Endodermal cell (in vitro differentiated cells): ENCODE measurements at regions not wholly inside any gene's neighbourhood (a gene's known extent, or its start where the extent isn't known, plus 50 kb on each side); places are given as distances from the start of the nearest gene placed in this dataset.
"Not testable (repeated sequence)": the region's sequence is repeated elsewhere in the genome, so short reads cannot be mapped to it uniquely, and the experiment has no call there.

Source experiments
- DNase-seq: peaks from one replicate; pipeline ENCODE4 v3.0.0-alpha.2; 2017
- H3K27ac ChIP-seq: 2 replicates; pipeline ENCODE4 v1.5.1; 2013; ENCODE audit warnings: mild to moderate bottlenecking, low read depth, low read length, moderate library complexity
- H3K27me3 ChIP-seq: 2 replicates; pipeline ENCODE4 v1.6.1; 2013; ENCODE audit warnings: mild to moderate bottlenecking, low read length, moderate library complexity; ENCODE audit not compliant: insufficient read depth, control insufficient read depth, poor library complexity, severe bottlenecking
- H3K36me3 ChIP-seq: 2 replicates; pipeline ENCODE4 v1.7.0; 2013; ENCODE audit warnings: mild to moderate bottlenecking, low read length, moderate library complexity; ENCODE audit not compliant: control insufficient read depth, insufficient read depth
- H3K4me1 ChIP-seq: one replicate; pipeline ENCODE4 v1.7.0; 2013; ENCODE audit warnings: low read length; ENCODE audit not compliant: control insufficient read depth, insufficient read depth
- H3K4me3 ChIP-seq: 2 replicates; pipeline ENCODE4 v1.5.1; 2013; ENCODE audit warnings: mild to moderate bottlenecking, low read length, moderate library complexity
- H3K9ac ChIP-seq: 2 replicates; pipeline ENCODE4 v1.6.1; 2013; ENCODE audit warnings: mild to moderate bottlenecking, low read length, moderate library complexity; ENCODE audit not compliant: poor library complexity, severe bottlenecking; ENCODE audit errors: extremely low read depth
- H3K9me3 ChIP-seq: 2 replicates; pipeline ENCODE4 v1.6.1; 2013; ENCODE audit warnings: mild to moderate bottlenecking, low read length, moderate library complexity; ENCODE audit not compliant: control insufficient read depth
- H3K27ac Mint-ChIP-seq: 2 replicates; pipeline ENCODE4 v1.8.0; 2020; ENCODE audit warnings: mixed read lengths
- H3K27me3 Mint-ChIP-seq: 2 replicates; pipeline ENCODE4 v1.8.0; 2021; ENCODE audit warnings: mild to moderate bottlenecking, mixed read lengths; ENCODE audit not compliant: insufficient read depth
- H3K36me3 Mint-ChIP-seq: 2 replicates; pipeline ENCODE4 v1.8.0; 2020; ENCODE audit warnings: low read depth, mixed read lengths
- H3K4me1 Mint-ChIP-seq: 2 replicates; pipeline ENCODE4 v1.8.0; 2020; ENCODE audit warnings: mixed read lengths
- H3K4me3 Mint-ChIP-seq: 2 replicates; pipeline ENCODE4 v1.8.0; 2020; ENCODE audit warnings: mild to moderate bottlenecking, moderate library complexity, mixed read lengths
- H3K9me3 Mint-ChIP-seq: 2 replicates; pipeline ENCODE4 v1.8.0; 2020; ENCODE audit warnings: mild to moderate bottlenecking, mixed read lengths
- WGBS, 2 experiments: methylation state at CpG; one replicate each; pipeline versions ENCODE4 v1.1.5 to v1.1.7; 2013; ENCODE audit warnings: missing lambda C conversion rate in 2 of 2, mixed read lengths in 1 of 2; ENCODE audit not compliant: insufficient coverage in 1 of 2, insufficient read length in 1 of 2; 5-methylcytosine and 5-hydroxymethylcytosine counted together
- TF ChIP-seq, protein P1 (sequence below): fragments of 200-600 bp; sonication (generic); conservative IDR thresholded peaks from 2 replicates; pipeline ENCODE4 v1.5.0; 2021; ENCODE audit warnings: antibody characterized with exemption, mild to moderate bottlenecking

DNA sequence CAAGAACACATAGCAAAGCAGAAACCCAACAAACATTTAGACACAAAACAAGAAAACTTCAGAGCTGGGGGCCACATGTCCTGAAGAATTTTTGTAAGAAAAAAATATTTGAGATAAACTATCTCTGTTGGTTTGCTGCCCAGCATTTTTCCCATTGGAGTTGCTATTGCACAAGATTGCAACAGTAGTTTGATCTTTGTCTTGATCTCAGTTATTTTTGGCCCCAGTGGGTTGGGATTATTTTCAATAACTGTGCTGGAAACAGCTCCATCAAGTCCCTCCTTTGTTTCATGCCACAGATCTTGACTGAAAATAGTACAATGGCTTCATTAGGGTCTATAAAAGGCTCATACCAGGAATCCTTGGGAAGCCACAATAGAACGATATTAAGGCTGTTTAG, 103.8 kb upstream of the RAI2 start:
- no peak overlapping the region for H3K9ac ChIP-seq
- WGBS, 2 experiments, result 96% methylated on average over 1 of the region's 1 CpG; no CpG with 5 or more reads in 1 of the 2 experiments
- no peak overlapping the region for H3K4me3 ChIP-seq
- Mint-ChIP-seq H3K27me3 (no peaks in the 10 kb centered on the region), H3K4me3 (no peak overlapping the region), H3K36me3 (peaks cover 3% of the 10 kb centered on the region), H3K4me1 (peaks cover 16% of the 10 kb centered on the region), H3K9me3 (peaks cover 48% of the 10 kb centered on the region), H3K27ac (no peak overlapping the region)
- no peaks in the 10 kb centered on the region for H3K27me3 ChIP-seq
- TF ChIP-seq, protein P1, sequence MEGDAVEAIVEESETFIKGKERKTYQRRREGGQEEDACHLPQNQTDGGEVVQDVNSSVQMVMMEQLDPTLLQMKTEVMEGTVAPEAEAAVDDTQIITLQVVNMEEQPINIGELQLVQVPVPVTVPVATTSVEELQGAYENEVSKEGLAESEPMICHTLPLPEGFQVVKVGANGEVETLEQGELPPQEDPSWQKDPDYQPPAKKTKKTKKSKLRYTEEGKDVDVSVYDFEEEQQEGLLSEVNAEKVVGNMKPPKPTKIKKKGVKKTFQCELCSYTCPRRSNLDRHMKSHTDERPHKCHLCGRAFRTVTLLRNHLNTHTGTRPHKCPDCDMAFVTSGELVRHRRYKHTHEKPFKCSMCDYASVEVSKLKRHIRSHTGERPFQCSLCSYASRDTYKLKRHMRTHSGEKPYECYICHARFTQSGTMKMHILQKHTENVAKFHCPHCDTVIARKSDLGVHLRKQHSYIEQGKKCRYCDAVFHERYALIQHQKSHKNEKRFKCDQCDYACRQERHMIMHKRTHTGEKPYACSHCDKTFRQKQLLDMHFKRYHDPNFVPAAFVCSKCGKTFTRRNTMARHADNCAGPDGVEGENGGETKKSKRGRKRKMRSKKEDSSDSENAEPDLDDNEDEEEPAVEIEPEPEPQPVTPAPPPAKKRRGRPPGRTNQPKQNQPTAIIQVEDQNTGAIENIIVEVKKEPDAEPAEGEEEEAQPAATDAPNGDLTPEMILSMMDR, result no peak
- peaks cover 4% of the 10 kb centered on the region for H3K4me1 ChIP-seq
- no peak for DNase-seq
- H3K9me3 ChIP-seq, result no peaks in the 10 kb centered on the region
- no peaks in the 10 kb centered on the region for H3K36me3 ChIP-seq
- H3K27ac ChIP-seq, result no peak overlapping the region

DNA sequence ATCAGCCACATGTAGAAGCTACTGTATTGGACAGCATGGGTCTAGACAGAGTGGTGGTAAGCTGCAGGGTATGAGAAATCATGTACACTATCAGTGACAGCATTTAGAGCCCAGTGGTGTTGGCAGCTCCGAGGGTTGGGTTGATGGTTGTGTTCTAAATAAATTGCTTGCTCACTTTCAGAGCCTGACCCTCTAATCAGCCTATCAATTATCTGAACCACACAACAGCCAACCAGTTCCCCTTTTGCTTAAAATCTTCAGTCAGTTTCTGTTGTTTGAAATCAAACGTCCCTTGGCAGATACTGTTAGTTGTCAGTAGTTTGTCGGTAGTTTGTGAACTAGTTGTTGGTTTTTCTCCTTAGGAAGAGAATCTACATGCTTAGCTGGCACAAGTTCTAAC, 99.8 kb upstream of the RAI2 start:
- 98% methylated on average over 2 of the region's 3 CpGs; no CpG with 5 or more reads in 1 of the 2 experiments for WGBS, 2 experiments
- Histone ChIP-seq H3K36me3 (no peaks in the 10 kb centered on the region), H3K27ac (no peak overlapping the region), H3K4me3 (no peak overlapping the region), H3K4me1 (no peaks in the 10 kb centered on the region), H3K9ac (no peak overlapping the region), H3K9me3 (no peaks in the 10 kb centered on the region), H3K27me3 (no peaks in the 10 kb centered on the region)
- no peaks in the 10 kb centered on the region for H3K4me1 Mint-ChIP-seq
- no peak for DNase-seq
- peaks cover 33% of the 10 kb centered on the region for H3K9me3 Mint-ChIP-seq
- no peaks in the 10 kb centered on the region for H3K27me3 Mint-ChIP-seq
- H3K27ac Mint-ChIP-seq, result no peak overlapping the region
- peaks cover 3% of the 10 kb centered on the region for H3K36me3 Mint-ChIP-seq
- H3K4me3 Mint-ChIP-seq, result no peak overlapping the region
- TF ChIP-seq, protein P1, result no peak

GRCh38 chrX:17944833-17945497, 83.9 kb upstream of the RAI2 start:
- H3K27me3 Mint-ChIP-seq, result no peaks in the 10 kb centered on the region
- H3K4me3 ChIP-seq, result no peak overlapping the region
- H3K27me3 ChIP-seq, result no peaks in the 10 kb centered on the region
- H3K9ac ChIP-seq, result no peak overlapping the region
- H3K36me3 ChIP-seq, result no peaks in the 10 kb centered on the region
- H3K36me3 Mint-ChIP-seq, result peaks cover 2% of the 10 kb centered on the region
- no peaks in the 10 kb centered on the region for H3K4me1 Mint-ChIP-seq
- no peak overlapping the region for H3K27ac ChIP-seq
- TF ChIP-seq, protein P1, result peak; percentile 71
- 80 to 82% methylated on average over 1 to 9 of the region's 10 CpGs for WGBS, 2 experiments
- H3K27ac Mint-ChIP-seq, result no peak overlapping the region
- peaks cover 41% of the 10 kb centered on the region for H3K9me3 Mint-ChIP-seq
- H3K4me3 Mint-ChIP-seq, result no peak overlapping the region
- H3K9me3 ChIP-seq, result no peaks in the 10 kb centered on the region
- no peak for DNase-seq
- no peaks in the 10 kb centered on the region for H3K4me1 ChIP-seq

DNA sequence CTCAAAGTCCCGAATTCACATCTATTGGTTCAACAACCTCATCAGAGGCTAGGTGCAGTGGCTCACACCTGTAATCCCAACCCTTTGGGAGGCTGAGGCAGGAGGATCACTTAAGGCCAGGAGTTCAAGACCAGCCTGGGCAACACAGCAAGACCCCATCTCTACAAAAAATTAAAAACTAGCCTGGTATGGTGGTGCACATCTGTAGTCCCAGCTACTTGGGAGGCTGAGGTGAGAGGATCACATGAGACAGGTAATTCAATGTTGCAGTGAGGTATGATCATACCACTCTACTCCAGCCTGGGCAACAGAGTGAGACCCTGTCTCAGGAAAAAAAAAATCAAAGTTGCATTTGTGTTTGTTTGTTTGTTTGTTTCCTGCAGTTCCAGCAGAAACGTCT, 80.1 kb upstream of the RAI2 start:
- H3K4me1 ChIP-seq, H3K36me3 ChIP-seq, H3K9ac ChIP-seq, H3K4me1 Mint-ChIP-seq, H3K27ac ChIP-seq, H3K9me3 ChIP-seq, DNase-seq, H3K4me3 Mint-ChIP-seq, H3K36me3 Mint-ChIP-seq, H3K4me3 ChIP-seq, H3K27me3 ChIP-seq, H3K27me3 Mint-ChIP-seq, H3K27ac Mint-ChIP-seq: not testable (repeated sequence)
- WGBS, 2 experiments, result 86 to 94% methylated on average over 1 to 2 of the region's 2 CpGs
- peaks cover 53% of the 10 kb centered on the region for H3K9me3 Mint-ChIP-seq
